ENCODE measurements at regions not wholly inside any gene's neighbourhood (a gene's known extent, or its start where the extent isn't known, plus 50 kb on each side); places are given as distances from the start of the nearest gene placed in this dataset.
A peak's percentile ranks its signal among the peaks of the same experiment; 100 is the strongest.
"Not testable (repeated sequence)": the region's sequence is repeated elsewhere in the genome, so short reads cannot be mapped to it uniquely, and the experiment has no call there.

GRCh38 chr4:11130195-11130970 is 298.3 kb downstream of the HS3ST1 start:
- DNase-seq (ENCODE audit: low read depth in 2 of 2): peak; percentile 62 to 66

GRCh38 chr4:11120435-11120834 is 308.3 kb downstream of the HS3ST1 start:
- no peak for DNase-seq (ENCODE audit: low read depth in 2 of 2)

GRCh38 chr4:11119474-11119873 is 309.2 kb downstream of the HS3ST1 start:
- DNase-seq (ENCODE audit: low read depth in 2 of 2): no peak

GRCh38 chr4:11118513-11118912 is 310.2 kb downstream of the HS3ST1 start:
- DNase-seq (ENCODE audit: low read depth in 2 of 2): no peak

GRCh38 chr4:11116940-11117339 is 311.8 kb downstream of the HS3ST1 start:
- no peak for DNase-seq (ENCODE audit: low read depth in 2 of 2)

- DNase-seq (ENCODE audit: low read depth in 2 of 2): no peak
These were observed 316.8 kb downstream of the HS3ST1 start for GRCh38 chr4:11111876-11112275.

GRCh38 chr4:11111370-11111769 is 317.3 kb downstream of the HS3ST1 start:
- no peak for DNase-seq (ENCODE audit: low read depth in 2 of 2)

GRCh38 chr4:11106759-11107158 is 321.9 kb downstream of the HS3ST1 start:
- no peak for DNase-seq (ENCODE audit: low read depth in 2 of 2)

GRCh38 chr4:11106190-11106589 is 322.5 kb downstream of the HS3ST1 start:
- peak in 1 of 2 experiments; percentile 8 for DNase-seq (ENCODE audit: low read depth in 2 of 2)

- no peak for DNase-seq (ENCODE audit: low read depth in 2 of 2)
These were observed 323.0 kb downstream of the HS3ST1 start for GRCh38 chr4:11105715-11106114.

- no peak for DNase-seq (ENCODE audit: low read depth in 2 of 2)
These were observed 330.2 kb downstream of the HS3ST1 start for GRCh38 chr4:11098461-11098860.

- DNase-seq (ENCODE audit: low read depth in 2 of 2): no peak
These were observed 331.0 kb downstream of the HS3ST1 start for GRCh38 chr4:11097725-11098124.

GRCh38 chr4:11081006-11081405 is 347.7 kb downstream of the HS3ST1 start:
- DNase-seq (ENCODE audit: low read depth in 2 of 2): no peak

- DNase-seq (ENCODE audit: low read depth in 2 of 2): peak; percentile 47 to 53
These were observed 349.5 kb downstream of the HS3ST1 start for GRCh38 chr4:11079171-11079570.

- no peak for DNase-seq (ENCODE audit: low read depth in 2 of 2)
These were observed 354.0 kb downstream of the HS3ST1 start for GRCh38 chr4:11074581-11075241.

GRCh38 chr4:11073621-11074051 is 355.1 kb downstream of the HS3ST1 start:
- peak; percentile 48 to 54 for DNase-seq (ENCODE audit: low read depth in 2 of 2)

- no peak for DNase-seq (ENCODE audit: low read depth in 2 of 2)
These were observed 355.7 kb downstream of the HS3ST1 start for GRCh38 chr4:11072999-11073398.

GRCh38 chr4:11072463-11072862 is 356.2 kb downstream of the HS3ST1 start:
- no peak for DNase-seq (ENCODE audit: low read depth in 2 of 2)

- no peak for DNase-seq (ENCODE audit: low read depth in 2 of 2)
These were observed 357.9 kb downstream of the HS3ST1 start for GRCh38 chr4:11070813-11071212.

GRCh38 chr4:11069581-11070211 is 359.0 kb downstream of the HS3ST1 start:
- DNase-seq (ENCODE audit: low read depth in 2 of 2): no peak

GRCh38 chr4:11069083-11069482 is 359.6 kb downstream of the HS3ST1 start:
- DNase-seq (ENCODE audit: low read depth in 2 of 2): no peak

GRCh38 chr4:11066584-11066983 is 362.1 kb downstream of the HS3ST1 start:
- not testable (repeated sequence) for DNase-seq (ENCODE audit: low read depth in 2 of 2)

GRCh38 chr4:11060637-11061036 is 368.1 kb downstream of the HS3ST1 start:
- DNase-seq (ENCODE audit: low read depth in 2 of 2): not testable (repeated sequence)
